Mucosa of rectum (tissue), 2 donors: ENCODE measurements at regions not wholly inside any gene's neighbourhood (a gene's known extent, or its start where the extent isn't known, plus 50 kb on each side); places are given as distances from the start of the nearest gene placed in this dataset.

Source experiments
- H3K27ac ChIP-seq, 2 donors: one replicate each; pipeline ENCODE4 v1.7.0; 2013; ENCODE audit warnings: inconsistent platforms in 2 of 2, low read depth in 2 of 2, low read length in 2 of 2
- H3K27me3 ChIP-seq, 2 donors: one replicate each; pipeline ENCODE4 v1.7.0; 2013; ENCODE audit warnings: low read length in 2 of 2; ENCODE audit not compliant: control insufficient read depth in 2 of 2, insufficient read depth in 2 of 2
- H3K36me3 ChIP-seq, 2 donors: one replicate each; pipeline ENCODE4 v1.7.0; 2013; ENCODE audit warnings: low read length in 2 of 2; ENCODE audit not compliant: control insufficient read depth in 2 of 2, insufficient read depth in 2 of 2
- H3K4me1 ChIP-seq, 2 donors: one replicate each; pipeline ENCODE4 v1.7.0; 2013; ENCODE audit warnings: low read length in 2 of 2, mild to moderate bottlenecking in 1 of 2; ENCODE audit not compliant: control insufficient read depth in 2 of 2, insufficient read depth in 2 of 2
- H3K4me3 ChIP-seq, 2 donors: one replicate each; pipeline ENCODE4 v1.7.0; 2013; ENCODE audit warnings: low read length in 2 of 2
- H3K9ac ChIP-seq, 2 donors: one replicate each; pipeline ENCODE4 v1.7.0; 2013; ENCODE audit warnings: low read length in 2 of 2, low read depth in 1 of 2, mild to moderate bottlenecking in 1 of 2
- H3K9me3 ChIP-seq, 2 donors: one replicate each; pipeline ENCODE4 v1.7.0; 2013; ENCODE audit warnings: low read length in 2 of 2; ENCODE audit not compliant: control insufficient read depth in 2 of 2
- donor health status: healthy.
- donor health status: Normal muscosa, but diverticular disease.

- Histone ChIP-seq H3K27ac (no peak overlapping the region), H3K4me1 (peaks cover 0 to 4% of the 10 kb centered on the region in 2 donors), H3K27me3 (no peaks in the 10 kb centered on the region)
Observed at GRCh38 chr3:24595796-24596195, 101.1 kb upstream of the THRB start.

DNA sequence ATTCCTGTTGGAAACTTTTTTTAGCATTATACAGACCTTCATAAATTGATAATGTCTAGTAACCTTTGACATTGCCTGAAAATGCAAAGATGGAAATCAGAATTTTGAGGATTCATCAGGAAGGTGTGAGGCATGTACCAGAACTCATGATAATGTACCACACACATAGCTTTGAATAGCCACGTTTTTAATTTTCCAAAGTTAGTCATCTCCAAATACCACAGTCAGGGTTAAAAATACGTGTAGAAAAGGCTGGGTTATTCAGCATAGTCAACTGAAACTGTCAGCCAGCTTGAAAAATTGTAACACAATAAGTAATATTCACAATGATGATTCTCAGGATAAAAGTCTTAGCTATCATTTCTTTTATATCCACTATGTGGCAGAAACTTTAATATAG, 102.0 kb upstream of the THRB start:
- no peaks in the 10 kb centered on the region for H3K27me3 ChIP-seq
- H3K4me3 ChIP-seq = no peak overlapping the region

More at GRCh38 chr3:24595796-24596195, 101.1 kb upstream of the THRB start:
- Histone ChIP-seq H3K9ac (no peak overlapping the region), H3K4me3 (no peak overlapping the region), H3K9me3 (no peaks in the 10 kb centered on the region), H3K36me3 (no peaks in the 10 kb centered on the region)

DNA sequence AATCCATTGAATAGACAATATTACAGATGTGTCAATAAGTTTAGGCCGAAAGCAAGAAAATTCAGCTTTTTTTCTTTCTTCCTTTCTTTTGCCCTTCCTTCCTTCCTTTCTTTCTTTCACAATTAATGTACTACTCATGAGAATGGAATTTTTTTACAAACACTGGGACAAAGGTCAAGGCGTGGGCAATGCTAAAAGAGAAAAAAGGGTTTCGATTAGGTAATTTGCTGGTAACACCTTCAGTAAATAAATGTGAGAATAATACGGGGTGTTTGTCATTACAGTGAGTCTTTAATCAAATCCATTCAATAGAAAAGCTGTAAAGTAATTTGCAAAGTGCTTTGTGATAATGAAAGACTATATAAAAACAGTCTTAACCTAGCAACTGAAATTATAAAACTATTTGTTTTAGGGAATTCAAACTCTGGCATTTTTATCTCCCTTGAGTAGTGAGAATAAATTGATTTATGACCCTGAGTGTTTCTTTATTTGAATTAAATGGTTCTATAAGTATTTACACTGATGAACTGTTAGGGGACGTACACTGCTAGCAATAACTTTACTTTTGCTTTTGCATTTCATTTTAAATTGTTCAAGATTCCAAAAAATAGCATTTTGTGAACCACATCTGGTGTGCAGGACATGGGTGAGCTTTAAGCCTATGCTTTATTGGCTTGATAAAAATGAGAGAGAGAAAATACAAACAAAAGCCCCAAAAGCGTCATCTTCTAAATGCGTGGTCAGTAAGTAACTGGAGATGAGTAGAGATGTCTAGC, 104.2 kb upstream of the THRB start:
- Histone ChIP-seq H3K4me3 (no peak overlapping the region), H3K36me3 (no peaks in the 10 kb centered on the region), H3K4me1 (peaks cover 0 to 5% of the 10 kb centered on the region in 2 donors), H3K9me3 (no peaks in the 10 kb centered on the region), H3K27ac (no peak overlapping the region), H3K9ac (no peak overlapping the region), H3K27me3 (no peaks in the 10 kb centered on the region)

More for the DNA sequence above, 102.0 kb upstream of the THRB start:
- no peaks in the 10 kb centered on the region for H3K9me3 ChIP-seq
- no peaks in the 10 kb centered on the region for H3K36me3 ChIP-seq
- no peak overlapping the region for H3K9ac ChIP-seq
- H3K27ac ChIP-seq = no peak overlapping the region
- peaks cover 0 to 4% of the 10 kb centered on the region in 2 donors for H3K4me1 ChIP-seq

GRCh38 chr3:24601066-24601939, 106.7 kb upstream of the THRB start:
- H3K27ac ChIP-seq = no peak overlapping the region

DNA sequence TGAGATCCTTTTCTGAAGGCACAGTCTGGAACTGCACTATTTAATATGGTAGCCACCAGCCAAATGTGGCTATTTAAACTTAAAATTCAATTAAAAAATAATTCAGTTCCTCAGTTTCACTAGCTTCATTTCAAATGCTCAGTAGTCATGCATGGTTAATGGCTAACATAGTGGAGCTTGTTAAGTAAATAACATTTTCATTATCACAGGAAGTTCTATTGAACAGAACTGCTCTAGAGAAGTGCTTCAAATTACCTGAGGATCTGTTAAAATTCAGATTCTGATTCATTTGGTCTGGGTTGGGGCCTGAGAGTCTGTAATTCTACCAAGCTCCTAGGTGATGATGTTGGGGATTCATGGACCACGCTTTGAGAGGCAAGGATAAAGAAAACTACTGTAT, 109.6 kb upstream of the THRB start:
- no peaks in the 10 kb centered on the region for H3K9me3 ChIP-seq
- H3K27ac ChIP-seq = no peak overlapping the region
- H3K4me1 ChIP-seq = peaks cover 0 to 2% of the 10 kb centered on the region in 2 donors
- no peak overlapping the region for H3K4me3 ChIP-seq
- H3K27me3 ChIP-seq = no peaks in the 10 kb centered on the region
- no peaks in the 10 kb centered on the region for H3K36me3 ChIP-seq
- no peak overlapping the region for H3K9ac ChIP-seq

More at GRCh38 chr3:24601066-24601939, 106.7 kb upstream of the THRB start:
- Histone ChIP-seq H3K9ac (no peak overlapping the region), H3K36me3 (no peaks in the 10 kb centered on the region), H3K27me3 (no peaks in the 10 kb centered on the region), H3K4me3 (no peak overlapping the region), H3K4me1 (peaks cover 0 to 6% of the 10 kb centered on the region in 2 donors), H3K9me3 (no peaks in the 10 kb centered on the region)

GRCh38 chr3:24605511-24606028, 110.9 kb upstream of the THRB start:
- Histone ChIP-seq H3K27ac (no peak overlapping the region), H3K4me3 (no peak overlapping the region), H3K4me1 (peaks cover 0 to 2% of the 10 kb centered on the region in 2 donors), H3K9ac (no peak overlapping the region), H3K27me3 (no peaks in the 10 kb centered on the region), H3K36me3 (no peaks in the 10 kb centered on the region), H3K9me3 (no peaks in the 10 kb centered on the region)

- Histone ChIP-seq H3K36me3 (no peaks in the 10 kb centered on the region), H3K4me3 (no peak overlapping the region), H3K27ac (no peak overlapping the region), H3K27me3 (no peaks in the 10 kb centered on the region), H3K9me3 (no peaks in the 10 kb centered on the region), H3K9ac (no peak overlapping the region), H3K4me1 (peaks cover 0 to 2% of the 10 kb centered on the region in 2 donors)
Observed at GRCh38 chr3:24607281-24607680, 112.6 kb upstream of the THRB start.

DNA sequence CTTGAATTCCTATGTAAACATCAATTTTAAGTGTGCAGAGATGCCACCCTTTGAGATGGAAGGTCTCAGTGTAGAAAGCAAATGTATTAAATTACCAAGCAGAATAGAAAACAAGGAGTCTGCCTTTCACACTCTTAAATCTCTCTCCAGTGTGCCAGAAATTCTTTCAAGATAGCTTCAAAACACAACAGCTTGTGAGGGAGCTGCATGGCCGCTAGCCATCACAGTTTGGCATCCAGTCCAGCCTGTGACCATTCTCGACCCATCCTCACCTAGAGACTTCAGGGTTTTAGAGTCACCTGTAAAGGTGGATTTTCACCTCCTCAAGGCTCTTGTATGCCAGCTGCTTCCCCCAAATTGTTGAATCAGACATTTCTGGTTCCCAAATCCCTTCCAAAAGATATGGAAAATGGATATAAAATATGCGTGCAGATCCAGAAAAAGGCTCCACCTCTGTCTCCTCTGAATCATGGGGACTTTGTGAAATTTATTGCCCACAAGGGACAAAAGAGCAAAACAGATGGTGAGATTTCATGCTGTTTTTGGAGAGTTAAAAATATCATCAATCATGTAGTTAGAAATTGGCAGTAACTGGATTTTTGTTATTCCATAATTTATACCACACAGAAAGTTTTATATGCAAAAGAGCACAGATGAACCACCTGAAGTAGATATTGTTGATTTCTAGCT, 114.2 kb upstream of the THRB start:
- Histone ChIP-seq H3K36me3 (no peaks in the 10 kb centered on the region), H3K9ac (no peak overlapping the region), H3K27me3 (no peaks in the 10 kb centered on the region), H3K4me1 (peaks cover 0 to 1% of the 10 kb centered on the region in 2 donors), H3K4me3 (no peak overlapping the region), H3K9me3 (no peaks in the 10 kb centered on the region), H3K27ac (no peak overlapping the region)

GRCh38 chr3:24614359-24614758, 119.7 kb upstream of the THRB start:
- no peaks in the 10 kb centered on the region for H3K9me3 ChIP-seq
- H3K9ac ChIP-seq = no peak overlapping the region
- no peak overlapping the region for H3K27ac ChIP-seq
- no peaks in the 10 kb centered on the region for H3K4me1 ChIP-seq
- peaks cover 0 to 5% of the 10 kb centered on the region in 2 donors for H3K27me3 ChIP-seq
- H3K36me3 ChIP-seq = no peaks in the 10 kb centered on the region
- H3K4me3 ChIP-seq = no peak overlapping the region
